ENCODE measurements at regions not wholly inside any gene's neighbourhood (a gene's known extent, or its start where the extent isn't known, plus 50 kb on each side); places are given as distances from the start of the nearest gene placed in this dataset.
A peak's percentile ranks its signal among the peaks of the same experiment; 100 is the strongest.

DNA sequence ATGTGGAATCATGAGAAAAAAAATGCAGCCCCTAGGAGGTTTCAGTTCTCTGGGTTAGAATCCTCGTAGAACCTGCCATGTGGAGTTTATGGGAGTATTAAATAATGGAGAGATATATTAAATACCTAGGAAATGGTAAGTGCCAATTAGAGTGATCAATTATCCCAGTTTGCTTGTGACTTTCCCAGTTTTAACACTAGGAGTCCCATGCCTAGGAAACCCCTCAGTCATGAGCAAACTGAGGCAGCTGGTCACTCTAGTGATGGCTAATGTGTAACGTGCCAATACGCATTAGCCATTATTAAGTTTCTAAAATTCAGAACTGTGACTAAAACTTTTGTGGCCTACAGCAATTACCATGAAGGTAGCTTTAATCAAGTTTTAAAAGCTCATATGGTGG, 720.6 kb downstream of the TAF11L14 start:
- H3K4me1 Mint-ChIP-seq (ENCODE audit: low read depth): no peaks in the 10 kb centered on the region
- no peak overlapping the region for H3K4me3 Mint-ChIP-seq
- ChIA-PET CTCF (no interaction called here), POLR2A (no interaction called here)
- no peaks in the 10 kb centered on the region for H3K27me3 Mint-ChIP-seq
- peaks cover 3% of the 10 kb centered on the region for H3K9me3 Mint-ChIP-seq
- H3K36me3 Mint-ChIP-seq: no peaks in the 10 kb centered on the region
- no peak overlapping the region for H3K27ac Mint-ChIP-seq
- intact Hi-C loops (cut with micrococcal nuclease): no loop called here
- no peak for DNase-seq

DNA sequence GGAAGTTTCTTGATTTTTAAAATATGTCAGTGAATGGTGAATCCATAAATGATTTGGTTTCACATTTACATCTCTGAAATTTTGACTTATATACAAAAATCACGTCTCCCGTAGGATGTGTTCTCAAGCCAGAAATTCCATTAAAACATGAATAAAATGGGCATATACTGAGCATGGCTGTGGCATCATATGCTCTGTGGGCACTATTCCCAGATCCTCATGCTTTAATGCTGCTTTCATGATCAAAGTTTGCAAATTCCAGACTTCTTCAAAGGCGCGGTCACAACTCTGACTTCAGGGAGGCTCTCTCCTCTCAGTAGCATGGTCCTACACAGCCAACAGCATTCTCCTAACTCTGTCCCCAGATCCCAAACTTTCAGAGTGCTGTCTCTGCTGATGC, 723.2 kb downstream of the TAF11L14 start:
- H3K9me3 Mint-ChIP-seq: peaks cover 3% of the 10 kb centered on the region
- CTCF ChIA-PET: no interaction called here

GRCh38 chr5:18366234-18366633, 732.0 kb downstream of the TAF11L14 start:
- ChIA-PET CTCF (no interaction called here), POLR2A (no interaction called here)
- Mint-ChIP-seq H3K4me1 (ENCODE audit: low read depth) (no peaks in the 10 kb centered on the region), H3K36me3 (no peaks in the 10 kb centered on the region), H3K27ac (no peak overlapping the region), H3K4me3 (no peak overlapping the region), H3K27me3 (no peaks in the 10 kb centered on the region), H3K9me3 (no peaks in the 10 kb centered on the region)
- intact Hi-C loops (cut with micrococcal nuclease): no loop called here
- no peak for DNase-seq

More for the DNA sequence above, 723.2 kb downstream of the TAF11L14 start:
- Mint-ChIP-seq H3K36me3 (no peaks in the 10 kb centered on the region), H3K4me3 (no peak overlapping the region), H3K4me1 (ENCODE audit: low read depth) (no peaks in the 10 kb centered on the region), H3K27ac (no peak overlapping the region), H3K27me3 (no peaks in the 10 kb centered on the region)
- intact Hi-C loops (cut with micrococcal nuclease): no loop called here
- no peak for DNase-seq
- POLR2A ChIA-PET: no interaction called here

DNA sequence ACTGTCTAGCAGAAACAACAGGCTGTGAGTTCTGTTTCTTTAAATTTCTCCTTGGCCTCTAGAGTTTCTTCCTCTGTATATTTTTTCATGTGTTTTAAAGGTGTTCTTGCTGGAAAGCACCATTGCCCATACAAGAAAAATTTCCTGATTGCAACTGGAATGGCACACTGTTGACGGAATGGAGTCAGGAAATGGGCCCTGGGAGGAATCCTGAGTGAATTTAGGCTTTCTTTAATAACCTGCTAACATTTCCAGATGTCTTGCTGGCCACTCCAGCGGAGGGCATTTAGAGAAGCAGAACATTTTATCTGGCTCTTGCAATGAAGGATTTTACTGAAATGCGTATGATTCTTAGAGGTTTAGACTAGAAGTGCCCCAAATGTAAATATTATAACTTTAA, 736.3 kb downstream of the TAF11L14 start:
- DNase-seq: no peak
- no peaks in the 10 kb centered on the region for H3K27me3 Mint-ChIP-seq
- POLR2A ChIA-PET: no interaction called here
- no peaks in the 10 kb centered on the region for H3K4me1 Mint-ChIP-seq (ENCODE audit: low read depth)
- H3K9me3 Mint-ChIP-seq: no peaks in the 10 kb centered on the region
- no peaks in the 10 kb centered on the region for H3K36me3 Mint-ChIP-seq
- H3K27ac Mint-ChIP-seq: no peak overlapping the region
- CTCF ChIA-PET: no interaction called here
- H3K4me3 Mint-ChIP-seq: no peak overlapping the region
- intact Hi-C loops (cut with micrococcal nuclease): no loop called here

DNA sequence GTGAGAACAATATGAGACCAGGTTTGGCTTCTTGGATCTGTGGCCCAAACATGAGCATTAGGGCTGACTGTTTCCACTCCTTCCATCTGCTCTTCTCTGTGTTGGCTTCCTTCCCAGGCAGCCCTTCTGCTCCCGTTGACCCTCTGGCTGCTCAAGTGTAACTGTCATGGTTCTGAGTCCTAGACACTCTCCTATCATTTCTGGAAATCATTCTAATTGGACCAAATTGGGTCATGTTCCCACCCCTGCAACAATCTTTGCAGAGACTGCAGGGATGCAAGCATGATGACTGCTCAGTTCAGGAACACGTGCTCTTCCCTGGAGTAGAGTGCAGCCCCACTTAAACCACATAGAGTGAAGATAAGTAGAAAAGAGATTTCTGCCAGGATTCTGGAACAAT, 741.4 kb downstream of the TAF11L14 start:
- Mint-ChIP-seq H3K27ac (no peak overlapping the region), H3K4me3 (no peak overlapping the region), H3K36me3 (no peaks in the 10 kb centered on the region), H3K9me3 (peaks cover 2% of the 10 kb centered on the region), H3K27me3 (no peaks in the 10 kb centered on the region), H3K4me1 (ENCODE audit: low read depth) (no peaks in the 10 kb centered on the region)
- ChIA-PET POLR2A (no interaction called here), CTCF (no interaction called here)
- intact Hi-C loops (cut with micrococcal nuclease): no loop called here
- DNase-seq: no peak

- Mint-ChIP-seq H3K36me3 (no peaks in the 10 kb centered on the region), H3K4me3 (no peak overlapping the region)
Measured at GRCh38 chr5:18378066-18378465, 743.8 kb downstream of the TAF11L14 start.

DNA sequence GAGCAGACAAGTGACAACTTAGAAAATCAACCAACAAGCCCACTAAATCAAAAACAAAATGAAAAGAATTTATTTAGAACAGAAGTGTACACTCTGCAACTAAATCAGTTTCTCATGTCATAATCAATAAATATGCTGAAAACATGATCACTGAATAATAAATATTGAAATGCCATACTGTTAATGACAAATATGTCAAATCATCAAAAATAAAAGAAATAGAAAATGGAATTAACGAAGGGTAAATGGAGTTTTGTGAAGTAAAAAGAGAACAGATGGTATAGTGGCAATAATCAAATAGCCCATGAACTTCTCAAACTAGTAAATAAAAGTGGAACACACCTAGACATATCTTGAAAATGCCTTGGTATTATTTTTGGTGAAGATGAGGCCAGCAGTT, 744.9 kb downstream of the TAF11L14 start:
- no peaks in the 10 kb centered on the region for H3K4me1 Mint-ChIP-seq (ENCODE audit: low read depth)
- CTCF ChIA-PET: no interaction called here
- POLR2A ChIA-PET: no interaction called here
- no peaks in the 10 kb centered on the region for H3K36me3 Mint-ChIP-seq
- no peak for DNase-seq
- peaks cover 2% of the 10 kb centered on the region for H3K9me3 Mint-ChIP-seq
- no peaks in the 10 kb centered on the region for H3K27me3 Mint-ChIP-seq
- no peak overlapping the region for H3K4me3 Mint-ChIP-seq
- no peak overlapping the region for H3K27ac Mint-ChIP-seq
- intact Hi-C loops (cut with micrococcal nuclease): no loop called here

More at GRCh38 chr5:18378066-18378465, 743.8 kb downstream of the TAF11L14 start:
- H3K27me3 Mint-ChIP-seq: no peaks in the 10 kb centered on the region
- H3K9me3 Mint-ChIP-seq: peaks cover 2% of the 10 kb centered on the region
- POLR2A ChIA-PET: no interaction called here
- H3K27ac Mint-ChIP-seq: no peak overlapping the region
- CTCF ChIA-PET: no interaction called here
- DNase-seq: no peak
- no peaks in the 10 kb centered on the region for H3K4me1 Mint-ChIP-seq (ENCODE audit: low read depth)
- intact Hi-C loops (cut with micrococcal nuclease): no loop called here

- no peaks in the 10 kb centered on the region for H3K27me3 Mint-ChIP-seq
- CTCF ChIA-PET: no interaction called here
Measured at GRCh38 chr5:18380729-18381362, 746.6 kb downstream of the TAF11L14 start.

GRCh38 chr5:18393565-18394442, 759.5 kb downstream of the TAF11L14 start:
- no peaks in the 10 kb centered on the region for H3K36me3 Mint-ChIP-seq
- intact Hi-C loops (cut with micrococcal nuclease): loop anchor here (1.0 kb wide), 1 partner anchor 304 kb away; no protein-coding TSS in a partner anchor
- H3K27ac Mint-ChIP-seq: no peak overlapping the region
- H3K9me3 Mint-ChIP-seq: no peaks in the 10 kb centered on the region
- POLR2A ChIA-PET: no interaction called here
- DNase-seq: peak; percentile 55
- no peaks in the 10 kb centered on the region for H3K27me3 Mint-ChIP-seq
- H3K4me3 Mint-ChIP-seq: no peak overlapping the region
- CTCF ChIA-PET: interaction anchor here (1.3 to 1.7 kb wide), 2 partner anchors 11 to 305 kb away, joined by 3 to 4 read pairs; no protein-coding TSS in a partner anchor
- no peaks in the 10 kb centered on the region for H3K4me1 Mint-ChIP-seq (ENCODE audit: low read depth)

More at GRCh38 chr5:18380729-18381362, 746.6 kb downstream of the TAF11L14 start:
- intact Hi-C loops (cut with micrococcal nuclease): no loop called here
- no peak overlapping the region for H3K4me3 Mint-ChIP-seq
- no peak overlapping the region for H3K27ac Mint-ChIP-seq
- no peaks in the 10 kb centered on the region for H3K36me3 Mint-ChIP-seq
- no peak for DNase-seq
- H3K4me1 Mint-ChIP-seq (ENCODE audit: low read depth): no peaks in the 10 kb centered on the region
- H3K9me3 Mint-ChIP-seq: peaks cover 2% of the 10 kb centered on the region
- POLR2A ChIA-PET: no interaction called here

- DNase-seq: no peak
- intact Hi-C loops (cut with micrococcal nuclease): loop anchor here (1.0 kb wide), 1 partner anchor 304 kb away; no protein-coding TSS in a partner anchor
- H3K36me3 Mint-ChIP-seq: no peaks in the 10 kb centered on the region
- H3K4me3 Mint-ChIP-seq: no peak overlapping the region
- H3K4me1 Mint-ChIP-seq (ENCODE audit: low read depth): no peaks in the 10 kb centered on the region
- no peaks in the 10 kb centered on the region for H3K27me3 Mint-ChIP-seq
- CTCF ChIA-PET: interaction anchor here (1.7 kb wide), 1 partner anchor 305 kb away, joined by 4 read pairs; no protein-coding TSS in a partner anchor
- H3K9me3 Mint-ChIP-seq: no peaks in the 10 kb centered on the region
- no peak overlapping the region for H3K27ac Mint-ChIP-seq
- POLR2A ChIA-PET: no interaction called here
Measured at GRCh38 chr5:18394443-18394804, 760.2 kb downstream of the TAF11L14 start.

GRCh38 chr5:18395126-18396110, 761.2 kb downstream of the TAF11L14 start:
- Mint-ChIP-seq H3K4me1 (ENCODE audit: low read depth) (no peaks in the 10 kb centered on the region), H3K36me3 (no peaks in the 10 kb centered on the region), H3K27me3 (no peaks in the 10 kb centered on the region), H3K9me3 (no peaks in the 10 kb centered on the region), H3K27ac (no peak overlapping the region), H3K4me3 (no peak overlapping the region)
- ChIA-PET CTCF (interaction anchor here (1.7 kb wide), 1 partner anchor 304 kb away, joined by 4 read pairs; no protein-coding TSS in a partner anchor), POLR2A (no interaction called here)
- DNase-seq: no peak
- intact Hi-C loops (cut with micrococcal nuclease): no loop called here

GRCh38 chr5:18397371-18397770, 763.1 kb downstream of the TAF11L14 start:
- Mint-ChIP-seq H3K27ac (no peak overlapping the region), H3K27me3 (no peaks in the 10 kb centered on the region), H3K9me3 (no peaks in the 10 kb centered on the region), H3K4me3 (no peak overlapping the region), H3K4me1 (ENCODE audit: low read depth) (no peaks in the 10 kb centered on the region), H3K36me3 (no peaks in the 10 kb centered on the region)
- ChIA-PET CTCF (no interaction called here), POLR2A (no interaction called here)
- intact Hi-C loops (cut with micrococcal nuclease): no loop called here
- no peak for DNase-seq

All from activated CD4-positive, alpha-beta memory T cell treated with anti-CD3 and anti-CD28 coated beads for 36 hours (primary cell).